Ovary (tissue), 7 donors: ENCODE measurements at regions not wholly inside any gene's neighbourhood (a gene's known extent, or its start where the extent isn't known, plus 50 kb on each side); places are given as distances from the start of the nearest gene placed in this dataset.

ENCODE experiments used
- DNase-seq, 5 donors: peaks; one replicate each; pipeline ENCODE4 v3.0.0-alpha.2; 2019 to 2020
- H3K27ac ChIP-seq, 2 donors: fragments of 200-600 bp; one replicate each; pipeline versions ENCODE4 v1.5.1 to v1.8.0; 2019 to 2022
- H3K27me3 ChIP-seq: fragments of 200-600 bp; one replicate; pipeline ENCODE4 v1.8.0; 2022
- H3K36me3 ChIP-seq: fragments of 200-600 bp; sonication (generic); one replicate; pipeline ENCODE4 v1.5.1; 2019
- H3K4me1 ChIP-seq: one replicate; pipeline ENCODE4 v1.8.1; 2013; ENCODE audit warnings: mild to moderate bottlenecking, moderate library complexity; ENCODE audit not compliant: insufficient read depth
- H3K4me3 ChIP-seq: fragments of 200-600 bp; sonication (generic); one replicate; pipeline ENCODE4 v1.5.1; 2017
- H3K9me3 ChIP-seq, 2 donors: fragments of 200-600 bp in 1 of 2; sonication (generic) in 1 of 2; one replicate each; pipeline versions ENCODE4 v1.5.1 to v1.8.1; 2013 to 2019; ENCODE audit warnings: mild to moderate bottlenecking in 1 of 2, moderate library complexity in 1 of 2
- CTCF ChIP-seq, 3 donors: fragments of 450-650 bp in 2 of 3; fragments of 200-600 bp in 1 of 3; IDR thresholded peaks; one replicate each; pipeline versions ENCODE4 v1.5.1 to v1.8.0; 2016 to 2022; ENCODE audit warnings: antibody characterized with exemption in 3 of 3, mild to moderate bottlenecking in 1 of 3
- EP300 ChIP-seq: sonication (generic); formaldehyde crosslinking; IDR thresholded peaks from one replicate; pipeline ENCODE4 v1.6.1; 2017; ENCODE audit warnings: antibody characterized with exemption
- POLR2A ChIP-seq: fragments of 450-650 bp; IDR thresholded peaks from one replicate; pipeline ENCODE4 v1.6.1; 2017; ENCODE audit warnings: antibody characterized with exemption, mild to moderate bottlenecking, moderate library complexity
- WGBS, 3 donors: extraction: QIAGEN DNeasy Blood & Tissue Kit in 1 of 3; methylation state at CpG; one replicate each; pipeline versions ENCODE4 v1.1.5 to v1.1.7; 2013 to 2017; 5-methylcytosine and 5-hydroxymethylcytosine counted together
- intact Hi-C, 4 donors: fragments of 100-400 bp; cut with DNase I; formaldehyde crosslinking; loops; one replicate each; pipeline versions ENCODE4 v1.11.0 to v1.15.1; 2022 to 2023
- donor health status: DM: no; HTN: no; CAD: no; lungs with moderate emphysema.
- donor health status: DM: no; HTN: no; CAD: no.
- donor health status: Bipolar disorder and iron deficiency.
- donor health status: DM: no; HTN: no; CAD: no.
- donor health status: DM: yes; HTN: yes; CAD: no.

DNA sequence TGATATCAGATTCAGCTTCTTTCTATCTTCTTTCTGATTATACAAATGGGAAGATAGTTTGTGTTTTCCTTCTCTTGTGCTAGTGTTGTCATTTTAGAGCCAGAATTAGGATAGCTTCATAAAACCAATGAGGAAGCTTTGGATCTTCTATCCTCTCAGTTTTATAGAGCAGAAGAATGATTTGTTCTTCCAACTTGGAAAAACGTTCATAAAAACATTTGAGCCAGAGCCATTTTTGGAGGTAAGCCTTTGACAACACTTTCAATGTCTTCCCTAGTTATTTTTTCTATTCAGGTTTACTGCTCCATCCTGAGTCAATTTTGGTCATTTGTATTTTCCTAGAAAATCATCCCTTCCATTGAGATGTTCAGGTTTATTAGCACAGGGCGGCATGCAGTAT is 91.2 kb upstream of the MYOCD start:
- no peaks in the 10 kb centered on the region for H3K36me3 ChIP-seq
- WGBS, 3 donors, result 55 to 59% (median 56%) methylated on average over 2 of the region's 2 CpGs
- H3K27ac ChIP-seq, result no peak overlapping the region
- H3K4me1 ChIP-seq, result no peaks in the 10 kb centered on the region
- intact Hi-C loops, result no loop called here
- no peak overlapping the region for H3K4me3 ChIP-seq
- no peaks in the 10 kb centered on the region for H3K9me3 ChIP-seq
- H3K27me3 ChIP-seq, result no peaks in the 10 kb centered on the region
- DNase-seq, result no peak
- TF ChIP-seq EP300, result no peak
- TF ChIP-seq CTCF (IDR thresholded peaks at IDR 0.05), result no peak
- TF ChIP-seq POLR2A, result no peak

DNA sequence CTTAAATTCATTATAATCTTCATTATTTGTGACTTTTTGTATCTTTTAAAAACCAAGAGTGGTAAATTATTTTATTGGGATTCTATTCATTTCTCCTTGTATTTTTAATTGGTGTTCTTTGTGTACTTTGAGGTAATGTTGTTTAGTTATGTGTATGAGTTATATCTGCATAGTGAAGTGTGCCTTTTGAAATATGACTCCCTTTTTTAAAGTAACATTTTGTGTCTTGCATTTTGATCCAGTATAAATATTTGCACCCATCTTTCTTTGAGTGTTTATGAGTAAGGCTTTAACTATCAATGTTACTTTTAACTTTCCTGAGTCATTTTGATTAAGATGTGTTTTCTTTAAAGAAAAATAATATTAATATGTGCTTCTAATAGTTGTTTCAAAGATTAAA is 90.0 kb upstream of the MYOCD start:
- H3K4me1 ChIP-seq, result no peaks in the 10 kb centered on the region
- intact Hi-C loops, result no loop called here
- H3K27me3 ChIP-seq, result no peaks in the 10 kb centered on the region
- TF ChIP-seq POLR2A (no peak), EP300 (no peak), CTCF (IDR thresholded peaks at IDR 0.05) (no peak)
- no peaks in the 10 kb centered on the region for H3K9me3 ChIP-seq
- no peak overlapping the region for H3K27ac ChIP-seq
- H3K36me3 ChIP-seq, result no peaks in the 10 kb centered on the region
- H3K4me3 ChIP-seq, result no peak overlapping the region
- DNase-seq, result no peak

- Histone ChIP-seq H3K9me3 (no peaks in the 10 kb centered on the region), H3K36me3 (no peaks in the 10 kb centered on the region), H3K27ac (no peak overlapping the region), H3K4me1 (no peaks in the 10 kb centered on the region), H3K27me3 (no peaks in the 10 kb centered on the region), H3K4me3 (no peak overlapping the region)
- no peak for DNase-seq
- 13 to 18% (median 15%) methylated on average over 5 of the region's 5 CpGs for WGBS, 3 donors
- TF ChIP-seq POLR2A, result no peak
- TF ChIP-seq CTCF (IDR thresholded peaks at IDR 0.05), result no peak
- TF ChIP-seq EP300, result no peak
- intact Hi-C loops, result no loop called here
Observed at GRCh38 chr17:12579288-12579687, 86.4 kb upstream of the MYOCD start.

GRCh38 chr17:12580640-12581039 is 85.0 kb upstream of the MYOCD start:
- WGBS, 3 donors, result 33 to 42% (median 34%) methylated on average over 6 of the region's 6 CpGs
- intact Hi-C loops, result no loop called here
- no peak for DNase-seq
- no peak overlapping the region for H3K27ac ChIP-seq
- H3K27me3 ChIP-seq, result no peaks in the 10 kb centered on the region
- no peak for TF ChIP-seq EP300
- TF ChIP-seq CTCF (IDR thresholded peaks at IDR 0.05), result no peak
- TF ChIP-seq POLR2A, result no peak
- no peaks in the 10 kb centered on the region for H3K4me1 ChIP-seq
- no peaks in the 10 kb centered on the region for H3K9me3 ChIP-seq
- no peak overlapping the region for H3K4me3 ChIP-seq
- no peaks in the 10 kb centered on the region for H3K36me3 ChIP-seq

DNA sequence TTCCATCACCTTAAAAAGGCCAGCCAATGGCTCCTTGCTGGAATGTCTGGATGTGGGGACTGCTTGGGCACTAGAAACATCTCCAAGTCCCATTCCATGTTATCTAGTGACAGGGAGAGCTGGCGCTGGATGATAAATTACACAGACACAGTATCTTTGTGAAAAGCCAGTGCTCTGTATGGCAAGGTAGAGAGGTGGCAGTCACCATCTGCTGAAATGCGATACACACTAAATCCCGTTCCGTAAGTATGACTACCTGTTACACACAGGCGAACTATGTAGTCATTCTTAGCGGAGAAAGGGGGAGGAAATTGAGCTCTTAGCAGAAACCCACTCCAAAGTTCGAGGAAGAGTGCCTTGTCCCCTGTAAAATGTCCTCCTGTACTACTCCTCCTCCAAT is 81.0 kb upstream of the MYOCD start:
- Histone ChIP-seq H3K4me1 (no peaks in the 10 kb centered on the region), H3K9me3 (no peaks in the 10 kb centered on the region), H3K27ac (no peak overlapping the region), H3K27me3 (no peaks in the 10 kb centered on the region), H3K4me3 (no peak overlapping the region), H3K36me3 (no peaks in the 10 kb centered on the region)
- intact Hi-C loops, result no loop called here
- no peak for TF ChIP-seq POLR2A
- TF ChIP-seq CTCF (IDR thresholded peaks at IDR 0.05), result no peak
- no peak for TF ChIP-seq EP300
- DNase-seq, result no peak
- 90 to 93% (median 90%) methylated on average over 7 of the region's 7 CpGs for WGBS, 3 donors
